ENCODE measurements at regions not wholly inside any gene's neighbourhood (a gene's known extent, or its start where the extent isn't known, plus 50 kb on each side); places are given as distances from the start of the nearest gene placed in this dataset.

- TF ChIP-seq CTCF (IDR thresholded peaks at IDR 0.05) (no peak), ZFX (IDR thresholded peaks at IDR 0.05; ENCODE audit: borderline replicate concordance) (no peak)
These were observed 59.5 kb upstream of the RNF144B start for GRCh38 chr6:18327626-18328025.
